NCI-H226 (cell line): ENCODE measurements at regions not wholly inside any gene's neighbourhood (a gene's known extent, or its start where the extent isn't known, plus 50 kb on each side); places are given as distances from the start of the nearest gene placed in this dataset.
"Not testable (repeated sequence)": the region's sequence is repeated elsewhere in the genome, so short reads cannot be mapped to it uniquely, and the experiment has no call there.

Source experiments
- DNase-seq: peaks from one replicate; pipeline ENCODE4 v3.0.0-alpha.2; 2015

DNA sequence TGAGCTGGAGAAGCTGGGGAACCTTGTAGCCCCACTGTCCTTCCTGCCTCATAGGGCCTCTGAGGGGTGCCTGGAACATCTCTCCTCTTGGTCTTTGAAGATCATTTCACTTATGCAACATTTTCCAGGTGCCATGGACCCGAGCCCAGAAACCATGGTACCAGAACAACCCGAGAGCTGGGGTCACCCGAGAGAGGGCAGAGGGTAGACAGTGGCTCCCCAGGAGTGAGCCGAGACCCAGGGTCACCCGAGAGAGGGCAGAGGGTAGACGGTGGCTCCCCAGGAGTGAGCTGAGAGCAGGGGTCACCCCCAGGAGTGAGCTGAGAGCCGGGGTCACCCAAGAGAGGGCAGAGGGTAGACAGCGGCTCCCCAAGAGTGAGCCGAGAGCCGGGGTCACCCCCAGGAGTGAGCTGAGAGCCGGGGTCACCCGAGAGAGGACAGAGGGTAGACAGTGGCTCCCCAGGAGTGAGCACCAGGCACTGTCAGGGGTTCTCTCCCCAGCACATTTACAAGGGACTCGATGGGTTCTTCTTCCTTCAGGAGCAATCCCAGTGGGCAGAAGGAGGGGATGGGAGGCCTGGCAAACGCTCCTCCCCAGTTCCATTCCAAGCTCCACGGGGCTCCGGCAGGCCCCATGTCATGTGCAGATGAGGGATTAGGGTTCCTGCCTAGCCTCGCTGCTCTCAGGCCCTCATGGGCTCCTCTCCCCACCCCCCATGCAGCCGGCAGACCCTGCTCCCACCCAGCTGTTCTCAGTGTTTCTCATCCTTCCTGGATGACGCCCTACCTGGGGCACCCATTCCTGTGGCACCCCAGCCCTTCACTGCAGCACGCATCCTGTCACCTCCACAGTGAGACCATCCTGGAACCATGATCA lies 163.5 kb downstream of the RTP5 start:
- DNase-seq: no peak

GRCh38 chr2:242034138-242034537 lies 164.6 kb downstream of the RTP5 start:
- no peak for DNase-seq

- no peak for DNase-seq
Measured at GRCh38 chr2:242034996-242035814, 165.7 kb downstream of the RTP5 start.

DNA sequence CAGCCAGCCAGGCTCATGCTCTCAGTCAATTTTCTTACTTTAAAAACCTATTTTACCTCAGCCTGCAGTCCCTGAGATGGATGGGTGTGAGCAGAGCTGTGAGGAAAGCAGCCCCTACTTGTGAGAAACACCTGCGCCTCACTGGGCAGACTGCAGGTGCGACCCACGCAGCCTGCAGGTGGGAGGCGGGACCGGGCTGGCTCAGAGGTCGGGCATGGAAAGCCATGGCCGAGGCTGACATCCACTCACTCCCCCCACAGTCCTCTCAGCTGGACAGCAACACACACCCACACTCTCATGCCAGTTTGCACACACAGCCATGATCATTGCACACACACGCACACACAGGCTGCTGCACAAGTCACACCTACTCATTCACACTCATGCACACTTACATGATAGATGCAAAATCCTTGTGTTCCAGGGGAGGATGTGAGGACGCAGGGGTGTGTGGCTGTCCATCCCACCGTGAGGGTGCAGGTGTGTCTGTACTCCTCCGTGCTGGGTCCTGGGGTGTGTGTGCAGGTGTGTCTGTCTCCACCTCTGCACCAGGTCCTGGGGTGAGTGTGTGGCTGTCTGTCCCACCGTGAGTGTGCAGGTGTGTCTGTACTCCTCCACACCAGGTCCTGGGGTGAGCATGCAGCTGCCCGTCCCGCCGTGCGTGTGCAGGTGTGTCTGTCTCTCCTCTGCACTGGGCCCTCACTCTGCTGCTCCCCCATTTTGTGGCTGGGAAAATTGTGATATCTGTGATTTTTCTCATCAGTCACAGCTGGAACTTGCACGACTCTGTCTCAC lies 166.5 kb downstream of the RTP5 start:
- DNase-seq: no peak

DNA sequence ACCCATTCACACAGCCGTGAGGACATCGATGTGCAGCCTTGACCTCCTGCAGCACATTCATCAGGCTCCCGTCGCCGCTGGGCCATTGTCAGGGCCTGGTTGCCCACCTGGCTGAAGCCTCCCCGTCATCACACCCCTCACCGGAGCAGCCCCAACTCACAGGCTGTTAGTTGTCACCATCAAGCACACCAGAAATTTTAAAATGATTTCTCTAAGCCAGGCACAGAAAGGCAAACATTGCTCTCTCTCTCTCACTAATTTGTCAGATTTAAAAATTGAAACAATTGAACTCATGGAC lies 167.1 kb downstream of the RTP5 start:
- no peak for DNase-seq

- no peak for DNase-seq
Measured at GRCh38 chr2:242038166-242038927, 168.8 kb downstream of the RTP5 start.

GRCh38 chr2:242038928-242039341 lies 169.4 kb downstream of the RTP5 start:
- DNase-seq: no peak

- DNase-seq: no peak
Measured at GRCh38 chr2:242040303-242040655, 170.8 kb downstream of the RTP5 start.

DNA sequence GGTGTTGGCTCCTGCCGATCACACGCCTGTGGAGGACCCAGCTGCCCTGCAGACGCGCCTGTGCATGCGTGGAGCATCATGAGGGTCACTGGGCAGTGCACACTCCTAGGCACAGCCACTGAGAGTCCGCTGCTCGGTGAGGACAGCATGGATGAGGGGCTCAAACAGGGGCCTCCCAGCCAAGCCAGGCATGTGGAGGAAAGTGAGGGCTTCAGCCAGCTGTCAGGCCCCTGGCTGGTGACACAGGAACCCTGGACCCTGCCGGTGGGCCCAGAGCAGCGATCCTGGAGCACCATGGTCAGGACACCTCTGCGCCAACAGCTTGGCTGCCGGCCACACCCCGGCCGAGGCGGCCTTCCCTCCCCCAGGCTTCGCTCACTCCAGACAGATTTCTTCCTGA lies 171.2 kb downstream of the RTP5 start:
- no peak for DNase-seq

GRCh38 chr2:242041816-242042215 lies 172.3 kb downstream of the RTP5 start:
- DNase-seq: no peak

- no peak for DNase-seq
Measured at GRCh38 chr2:242043538-242044312, 174.2 kb downstream of the RTP5 start.

DNA sequence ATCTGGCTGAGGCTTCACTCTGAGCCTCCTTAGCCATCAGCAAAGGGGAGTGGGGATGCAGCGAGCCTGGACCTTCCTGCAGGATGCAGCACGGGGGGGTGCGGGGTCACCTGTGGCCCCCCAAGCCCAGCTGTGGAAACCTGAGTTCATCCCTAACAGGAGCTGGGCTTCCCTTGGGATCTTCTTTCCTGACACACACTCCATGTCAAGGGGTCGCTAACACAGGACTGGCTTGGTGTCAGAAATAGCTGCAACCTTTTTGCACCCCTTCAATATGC lies 174.7 kb downstream of the RTP5 start:
- no peak for DNase-seq

- not testable (repeated sequence) for DNase-seq
Measured at GRCh38 chr2:242045596-242046144, 176.1 kb downstream of the RTP5 start.

DNA sequence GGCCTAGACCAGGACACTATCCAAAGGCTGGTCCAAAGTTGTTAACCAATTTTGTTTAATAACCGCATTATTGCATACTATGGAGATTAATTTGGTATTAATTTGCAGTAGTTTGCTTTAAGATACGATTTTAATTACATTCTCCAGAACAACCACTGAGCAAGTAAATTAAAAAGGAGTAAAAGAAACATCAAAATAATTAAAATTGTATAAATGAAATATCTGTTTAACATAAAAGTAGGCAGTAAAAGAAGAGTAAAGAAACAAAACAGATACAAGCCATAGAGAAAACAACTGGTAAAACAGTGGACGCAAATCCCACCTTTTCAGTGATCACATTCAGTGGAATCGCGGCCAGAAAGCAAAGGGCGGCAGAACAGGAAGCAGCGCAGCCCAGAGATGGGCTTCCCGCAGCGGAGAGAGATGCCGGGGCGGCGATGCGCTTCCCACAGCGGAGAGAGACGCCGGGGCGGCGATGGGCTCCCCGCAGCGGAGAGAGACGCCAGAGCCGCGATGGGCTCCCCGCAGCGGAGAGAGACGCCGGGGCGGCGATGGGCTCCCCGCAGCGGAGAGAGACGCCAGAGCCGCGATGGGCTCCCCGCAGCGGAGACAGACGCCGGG lies 176.8 kb downstream of the RTP5 start:
- no peak for DNase-seq

- DNase-seq: no peak
Measured at GRCh38 chr2:242047963-242048362, 178.4 kb downstream of the RTP5 start.

DNA sequence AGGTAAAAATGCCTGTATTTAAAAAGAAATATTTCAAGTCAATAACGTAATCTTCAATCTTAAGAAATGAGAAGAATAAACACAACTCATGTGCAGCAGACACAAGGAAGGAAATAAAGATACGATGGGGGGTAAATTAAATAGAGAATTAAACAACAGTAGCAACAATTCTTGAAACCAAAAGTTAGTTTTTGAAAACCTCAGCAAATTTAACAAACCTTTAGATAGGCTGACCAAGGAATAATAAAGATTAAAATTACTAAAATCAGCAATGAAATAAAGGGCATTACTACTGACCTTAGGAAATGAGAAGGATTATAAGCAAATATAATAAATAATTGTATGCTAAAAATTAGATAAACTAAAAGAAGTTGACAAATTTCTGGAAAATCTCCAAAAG lies 178.9 kb downstream of the RTP5 start:
- no peak for DNase-seq

DNA sequence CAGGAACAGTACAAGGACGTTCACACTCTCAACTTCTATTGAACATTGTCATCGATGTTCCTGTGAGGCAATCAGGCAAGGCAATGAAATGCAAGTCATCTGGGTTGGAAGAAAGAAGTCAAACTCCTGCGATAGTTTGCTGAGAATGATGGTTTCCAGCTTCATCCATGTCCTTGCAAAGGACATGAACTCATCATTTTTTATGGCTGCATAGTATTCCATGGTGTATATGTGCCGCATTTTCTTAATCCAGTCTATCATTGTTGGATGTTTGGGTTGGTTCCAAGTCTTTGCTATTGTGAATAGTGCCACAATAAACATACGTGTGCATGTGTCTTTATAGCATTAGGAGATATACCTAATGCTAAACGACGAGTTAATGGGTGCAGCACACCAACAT lies 180.0 kb downstream of the RTP5 start:
- DNase-seq: not testable (repeated sequence)

GRCh38 chr2:242051463-242051862 lies 181.9 kb downstream of the RTP5 start:
- DNase-seq: no peak

DNA sequence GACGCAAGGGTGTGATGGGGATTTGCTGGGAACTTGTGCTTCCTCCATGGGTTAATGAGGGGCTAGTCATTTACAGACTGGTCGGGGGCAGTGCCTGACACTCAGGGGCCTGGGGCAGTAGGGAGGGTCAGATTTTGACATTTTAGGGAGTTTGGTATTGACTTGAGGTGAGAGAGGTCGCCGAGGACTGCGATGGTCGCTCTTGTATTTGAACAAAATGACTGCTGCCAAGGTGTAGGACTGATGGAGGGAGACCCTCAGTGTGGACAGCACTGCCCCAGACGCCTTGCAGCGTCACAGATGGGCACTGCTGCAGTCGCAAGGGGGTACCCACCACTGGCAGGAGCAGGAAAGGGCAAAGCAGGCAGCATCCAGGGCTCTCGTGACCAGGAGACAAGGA lies 182.9 kb downstream of the RTP5 start:
- DNase-seq: no peak

DNA sequence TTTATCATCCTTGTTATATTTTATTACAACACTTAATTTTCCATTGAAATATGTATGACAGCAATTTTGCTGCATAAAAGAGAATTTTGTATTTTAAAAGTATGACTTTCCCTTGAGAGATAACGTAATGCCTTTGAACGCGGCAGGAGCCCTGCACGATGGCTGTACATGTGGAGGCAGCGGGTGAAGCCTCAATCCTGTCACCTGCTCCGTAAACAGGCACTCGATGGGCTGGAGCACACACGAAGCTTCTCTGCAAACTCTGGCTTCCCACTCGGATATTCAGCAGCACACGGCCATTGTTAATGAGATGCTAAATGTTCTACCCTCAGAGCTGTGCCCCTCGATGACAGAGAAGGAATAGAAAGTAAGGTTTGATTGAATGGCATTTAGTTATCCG lies 184.4 kb downstream of the RTP5 start:
- no peak for DNase-seq

DNA sequence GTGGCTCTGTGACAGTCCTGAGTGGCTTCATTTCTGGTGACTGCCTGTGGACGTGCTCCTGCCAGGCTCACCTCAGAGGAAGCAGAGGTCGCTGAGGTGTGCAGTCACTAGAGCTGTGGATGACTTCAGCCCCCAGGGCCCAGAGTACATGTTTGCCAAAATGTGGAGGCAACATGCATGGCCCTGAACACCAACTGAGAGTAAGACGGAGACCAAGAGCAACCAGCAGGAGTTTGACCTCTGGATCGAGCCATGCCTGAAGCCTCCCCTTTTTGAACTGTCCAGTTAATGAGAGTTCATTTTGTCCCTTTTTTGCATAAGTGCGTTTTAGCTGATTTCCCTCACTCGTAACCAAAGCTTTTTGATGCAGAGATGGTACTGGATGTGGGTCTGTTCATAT lies 184.9 kb downstream of the RTP5 start:
- DNase-seq: no peak
